ENCODE measurements at regions not wholly inside any gene's neighbourhood (a gene's known extent, or its start where the extent isn't known, plus 50 kb on each side); places are given as distances from the start of the nearest gene placed in this dataset.

- 78% methylated on average over 3 of the region's 4 CpGs for WGBS (ENCODE audit: insufficient coverage)
- POLR2A ChIA-PET = no interaction called here
- H3K4me3 Mint-ChIP-seq = no peak overlapping the region
- Histone ChIP-seq H3K4me3 (ENCODE audit: control extremely low read depth in 1 of 5, extremely low read depth in 1 of 5, insufficient read depth in 1 of 5, low read depth in 2 of 5, low read length in 4 of 5) (no peak overlapping the region), H3K9ac (ENCODE audit: low read length) (no peak overlapping the region), H3K27me3 (replicated peaks in 1 of 4; ENCODE audit: control extremely low read depth in 1 of 4, control insufficient read depth in 3 of 4, insufficient read depth in 4 of 4, low read length in 3 of 4) (no peaks in the 10 kb centered on the region), H3K27ac (ENCODE audit: low read length in 2 of 2) (no peak overlapping the region), H3K4me1 (ENCODE audit: control insufficient read depth in 2 of 2, insufficient read depth in 2 of 2, low read length in 2 of 2) (no peaks in the 10 kb centered on the region), H3K79me2 (ENCODE audit: control insufficient read depth, insufficient read depth, low read length) (no peaks in the 10 kb centered on the region), H3K36me3 (replicated peaks in 1 of 2; ENCODE audit: control extremely low read depth in 1 of 2, control insufficient read depth in 1 of 2, extremely low read depth in 1 of 2, insufficient read depth in 2 of 2, low read length in 1 of 2) (no peaks in the 10 kb centered on the region), H2AFZ (ENCODE audit: insufficient read depth, low read depth, low read length, poor library complexity, severe bottlenecking) (no peak overlapping the region), H4K20me1 (ENCODE audit: control insufficient read depth, insufficient read depth, low read length, poor library complexity, severe bottlenecking) (no peaks in the 10 kb centered on the region), H3K9me3 (ENCODE audit: control extremely low read depth in 1 of 3, control insufficient read depth in 2 of 3, insufficient read depth in 1 of 3, low read length in 2 of 3) (no peaks in the 10 kb centered on the region), H3K4me2 (replicated peaks; ENCODE audit: low read depth, low read length, poor library complexity, severe bottlenecking) (no peak overlapping the region)
- ATAC-seq (ENCODE audit: low read depth) (no peak), DNase-seq (no peak)
- CTCF ChIA-PET = interaction anchor here (0.8 kb wide), 1 partner anchor 420 kb away, joined by 3 read pairs; no protein-coding TSS in a partner anchor
- H3K4me1 Mint-ChIP-seq = no peaks in the 10 kb centered on the region
- no peaks in the 10 kb centered on the region for H3K9me3 Mint-ChIP-seq (ENCODE audit: insufficient read depth)
- no peak overlapping the region for H3K27ac Mint-ChIP-seq
- no peak for TF ChIP-seq EZH2 (IDR thresholded peaks at IDR 0.05; ENCODE audit: borderline replicate concordance, insufficient read depth, low read depth, low read length, poor library complexity, severe bottlenecking)
- no peak for TF ChIP-seq CTCF (IDR thresholded peaks at IDR 0.05)
- H3K27me3 Mint-ChIP-seq = peaks cover 41% of the 10 kb centered on the region
- intact Hi-C loops (cut with micrococcal nuclease) = no loop called here
Observed at GRCh38 chr1:229884765-229885164, 182.3 kb upstream of the GALNT2 start.

GRCh38 chr1:229885568-229886495 is 181.2 kb upstream of the GALNT2 start:
- Histone ChIP-seq H3K4me1 (ENCODE audit: control insufficient read depth in 2 of 2, insufficient read depth in 2 of 2, low read length in 2 of 2) (no peaks in the 10 kb centered on the region), H3K36me3 (replicated peaks in 1 of 2; ENCODE audit: control extremely low read depth in 1 of 2, control insufficient read depth in 1 of 2, extremely low read depth in 1 of 2, insufficient read depth in 2 of 2, low read length in 1 of 2) (no peaks in the 10 kb centered on the region), H4K20me1 (ENCODE audit: control insufficient read depth, insufficient read depth, low read length, poor library complexity, severe bottlenecking) (no peaks in the 10 kb centered on the region), H3K79me2 (ENCODE audit: control insufficient read depth, insufficient read depth, low read length) (no peaks in the 10 kb centered on the region), H3K27me3 (replicated peaks in 1 of 4; ENCODE audit: control extremely low read depth in 1 of 4, control insufficient read depth in 3 of 4, insufficient read depth in 4 of 4, low read length in 3 of 4) (no peaks in the 10 kb centered on the region), H2AFZ (ENCODE audit: insufficient read depth, low read depth, low read length, poor library complexity, severe bottlenecking) (no peak overlapping the region), H3K4me3 (ENCODE audit: control extremely low read depth in 1 of 5, extremely low read depth in 1 of 5, insufficient read depth in 1 of 5, low read depth in 2 of 5, low read length in 4 of 5) (no peak overlapping the region), H3K9ac (ENCODE audit: low read length) (no peak overlapping the region), H3K27ac (ENCODE audit: low read length in 2 of 2) (no peak overlapping the region), H3K9me3 (ENCODE audit: control extremely low read depth in 1 of 3, control insufficient read depth in 2 of 3, insufficient read depth in 1 of 3, low read length in 2 of 3) (no peaks in the 10 kb centered on the region), H3K4me2 (replicated peaks; ENCODE audit: low read depth, low read length, poor library complexity, severe bottlenecking) (no peak overlapping the region)
- H3K27ac Mint-ChIP-seq = no peak overlapping the region
- H3K4me1 Mint-ChIP-seq = no peaks in the 10 kb centered on the region
- ATAC-seq (ENCODE audit: low read depth) (no peak), DNase-seq (no peak)
- 86% methylated on average over 10 of the region's 12 CpGs for WGBS (ENCODE audit: insufficient coverage)
- no peak overlapping the region for H3K4me3 Mint-ChIP-seq
- peaks cover 32% of the 10 kb centered on the region for H3K27me3 Mint-ChIP-seq
- TF ChIP-seq CTCF (IDR thresholded peaks at IDR 0.05) = no peak
- no peak for TF ChIP-seq EZH2 (IDR thresholded peaks at IDR 0.05; ENCODE audit: borderline replicate concordance, insufficient read depth, low read depth, low read length, poor library complexity, severe bottlenecking)
- intact Hi-C loops (cut with micrococcal nuclease) = no loop called here
- ChIA-PET POLR2A (no interaction called here), CTCF (interaction anchor here (1.6 kb wide), 1 partner anchor 13 kb away, joined by 8 read pairs; no protein-coding TSS in a partner anchor)
- H3K9me3 Mint-ChIP-seq (ENCODE audit: insufficient read depth) = no peaks in the 10 kb centered on the region

Data from B cell (primary cell).